ENCODE measurements at regions not wholly inside any gene's neighbourhood (a gene's known extent, or its start where the extent isn't known, plus 50 kb on each side); places are given as distances from the start of the nearest gene placed in this dataset.
A peak's percentile ranks its signal among the peaks of the same experiment; 100 is the strongest.

GRCh38 chr5:4832471-4832870 lies 307.7 kb upstream of the ADAMTS16 start:
- H3K27me3 Mint-ChIP-seq (ENCODE audit: unreplicated experiment): no peaks in the 10 kb centered on the region
- H3K9me3 Mint-ChIP-seq (ENCODE audit: unreplicated experiment): peaks cover 1% of the 10 kb centered on the region
- H3K36me3 Mint-ChIP-seq (ENCODE audit: unreplicated experiment): no peaks in the 10 kb centered on the region
- peaks cover 14% of the 10 kb centered on the region for H3K4me1 Mint-ChIP-seq (ENCODE audit: low read depth, unreplicated experiment)
- DNase-seq: no peak
- TF ChIP-seq CTCF (IDR thresholded peaks at IDR 0.05; ENCODE audit: partially characterized antibody, unreplicated experiment): no peak
- H3K4me3 Mint-ChIP-seq (ENCODE audit: unreplicated experiment): no peak overlapping the region
- H3K27ac Mint-ChIP-seq (ENCODE audit: unreplicated experiment): peak overlapping the region; percentile 86

GRCh38 chr5:4833104-4833738 lies 306.9 kb upstream of the ADAMTS16 start:
- no peak for DNase-seq
- Mint-ChIP-seq H3K27me3 (ENCODE audit: unreplicated experiment) (no peaks in the 10 kb centered on the region), H3K4me3 (ENCODE audit: unreplicated experiment) (peak overlapping the region; percentile 33), H3K9me3 (ENCODE audit: unreplicated experiment) (peaks cover 1% of the 10 kb centered on the region), H3K36me3 (ENCODE audit: unreplicated experiment) (no peaks in the 10 kb centered on the region), H3K27ac (ENCODE audit: unreplicated experiment) (peak overlapping the region; percentile 86), H3K4me1 (ENCODE audit: low read depth, unreplicated experiment) (peaks cover 14% of the 10 kb centered on the region)
- TF ChIP-seq CTCF (IDR thresholded peaks at IDR 0.05; ENCODE audit: partially characterized antibody, unreplicated experiment): no peak

GRCh38 chr5:4837489-4838058 lies 302.6 kb upstream of the ADAMTS16 start:
- H3K4me1 Mint-ChIP-seq (ENCODE audit: low read depth, unreplicated experiment): peaks cover 8% of the 10 kb centered on the region
- no peaks in the 10 kb centered on the region for H3K36me3 Mint-ChIP-seq (ENCODE audit: unreplicated experiment)
- no peaks in the 10 kb centered on the region for H3K9me3 Mint-ChIP-seq (ENCODE audit: unreplicated experiment)
- no peaks in the 10 kb centered on the region for H3K27me3 Mint-ChIP-seq (ENCODE audit: unreplicated experiment)
- DNase-seq: no peak
- no peak for TF ChIP-seq CTCF (IDR thresholded peaks at IDR 0.05; ENCODE audit: partially characterized antibody, unreplicated experiment)
- H3K4me3 Mint-ChIP-seq (ENCODE audit: unreplicated experiment): no peak overlapping the region
- H3K27ac Mint-ChIP-seq (ENCODE audit: unreplicated experiment): no peak overlapping the region

GRCh38 chr5:4845221-4845620 lies 294.9 kb upstream of the ADAMTS16 start:
- no peaks in the 10 kb centered on the region for H3K36me3 Mint-ChIP-seq (ENCODE audit: unreplicated experiment)
- peaks cover 7% of the 10 kb centered on the region for H3K9me3 Mint-ChIP-seq (ENCODE audit: unreplicated experiment)
- peaks cover 2% of the 10 kb centered on the region for H3K27me3 Mint-ChIP-seq (ENCODE audit: unreplicated experiment)
- no peak overlapping the region for H3K27ac Mint-ChIP-seq (ENCODE audit: unreplicated experiment)
- H3K4me1 Mint-ChIP-seq (ENCODE audit: low read depth, unreplicated experiment): no peaks in the 10 kb centered on the region
- H3K4me3 Mint-ChIP-seq (ENCODE audit: unreplicated experiment): no peak overlapping the region
- no peak for TF ChIP-seq CTCF (IDR thresholded peaks at IDR 0.05; ENCODE audit: partially characterized antibody, unreplicated experiment)
- DNase-seq: no peak

GRCh38 chr5:4847766-4848165 lies 292.4 kb upstream of the ADAMTS16 start:
- Mint-ChIP-seq H3K27me3 (ENCODE audit: unreplicated experiment) (peaks cover 2% of the 10 kb centered on the region), H3K4me3 (ENCODE audit: unreplicated experiment) (no peak overlapping the region), H3K9me3 (ENCODE audit: unreplicated experiment) (peaks cover 7% of the 10 kb centered on the region), H3K27ac (ENCODE audit: unreplicated experiment) (no peak overlapping the region), H3K4me1 (ENCODE audit: low read depth, unreplicated experiment) (no peaks in the 10 kb centered on the region), H3K36me3 (ENCODE audit: unreplicated experiment) (no peaks in the 10 kb centered on the region)
- DNase-seq: no peak
- no peak for TF ChIP-seq CTCF (IDR thresholded peaks at IDR 0.05; ENCODE audit: partially characterized antibody, unreplicated experiment)

All from glutamatergic neuron (in vitro differentiated cells).